HG03354 (cell line): ENCODE measurements at regions not wholly inside any gene's neighbourhood (a gene's known extent, or its start where the extent isn't known, plus 50 kb on each side); places are given as distances from the start of the nearest gene placed in this dataset.

Experiments used
- ATAC-seq: cut with Tn5 transposase; IDR thresholded peaks from one replicate; pipeline ENCODE4 v1.9.1; 2021; ENCODE audit warnings: mild to moderate bottlenecking; ENCODE audit not compliant: unreplicated experiment, poor library complexity, severe bottlenecking

DNA sequence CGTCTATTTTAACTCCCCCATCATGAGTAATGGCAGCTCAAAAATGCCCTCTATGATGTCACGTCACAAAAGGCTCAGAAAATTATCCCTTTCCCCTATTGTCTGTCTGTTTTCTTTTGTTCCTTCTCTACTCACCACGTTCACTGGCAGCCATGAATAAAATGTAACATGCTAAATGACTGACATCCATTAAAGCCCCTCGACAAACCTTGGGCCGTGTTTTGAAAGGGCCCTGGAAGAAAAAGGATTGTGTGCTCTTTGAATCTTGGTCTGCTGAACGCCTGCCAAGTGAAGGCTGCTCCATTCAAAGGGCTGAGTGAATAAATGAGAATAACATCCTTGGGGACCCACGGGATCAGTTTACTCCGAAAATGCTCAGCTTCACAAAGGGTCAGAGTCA, 118.7 kb downstream of the RPS12 start:
- no peak for ATAC-seq

- ATAC-seq, result no peak
These were observed 120.1 kb downstream of the RPS12 start for GRCh38 chr6:132934496-132934895.

GRCh38 chr6:132936646-132937045, 122.3 kb downstream of the RPS12 start:
- no peak for ATAC-seq

DNA sequence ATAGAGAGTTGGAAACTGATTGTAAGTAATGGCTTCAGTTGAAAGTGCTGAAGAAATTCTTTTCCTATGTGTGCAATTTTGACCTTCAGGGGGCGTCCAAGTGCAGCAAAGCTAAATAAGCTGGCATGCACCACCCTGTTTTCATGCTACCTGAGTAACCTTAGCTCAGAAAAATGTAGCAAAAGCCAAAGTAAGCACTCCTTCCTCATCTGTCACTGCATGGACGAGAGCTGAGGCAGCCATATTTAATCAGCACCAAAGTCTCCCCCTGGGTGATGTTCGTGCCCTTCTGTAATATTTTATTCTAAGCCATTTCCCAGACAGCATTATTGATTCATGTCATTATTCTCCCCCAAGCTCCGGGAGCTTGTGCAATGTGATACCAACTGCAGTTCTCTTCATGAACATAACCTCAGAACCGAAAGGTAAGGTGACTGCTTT, 123.1 kb downstream of the RPS12 start:
- peak; percentile 49 for ATAC-seq

GRCh38 chr6:132948889-132949288, 134.5 kb downstream of the RPS12 start:
- ATAC-seq, result no peak

GRCh38 chr6:132950566-132950965, 136.2 kb downstream of the RPS12 start:
- ATAC-seq, result no peak

- no peak for ATAC-seq
These were observed 137.9 kb downstream of the RPS12 start for GRCh38 chr6:132952031-132952867.

GRCh38 chr6:132952986-132953385, 138.6 kb downstream of the RPS12 start:
- ATAC-seq, result no peak

GRCh38 chr6:132954222-132954621, 139.9 kb downstream of the RPS12 start:
- ATAC-seq, result no peak

- ATAC-seq, result no peak
These were observed 140.6 kb downstream of the RPS12 start for GRCh38 chr6:132954936-132955335.

GRCh38 chr6:132959639-132960326, 145.4 kb downstream of the RPS12 start:
- ATAC-seq, result no peak

GRCh38 chr6:132960720-132961119, 146.4 kb downstream of the RPS12 start:
- ATAC-seq, result no peak

GRCh38 chr6:132961122-132961521, 146.8 kb downstream of the RPS12 start:
- ATAC-seq, result no peak

DNA sequence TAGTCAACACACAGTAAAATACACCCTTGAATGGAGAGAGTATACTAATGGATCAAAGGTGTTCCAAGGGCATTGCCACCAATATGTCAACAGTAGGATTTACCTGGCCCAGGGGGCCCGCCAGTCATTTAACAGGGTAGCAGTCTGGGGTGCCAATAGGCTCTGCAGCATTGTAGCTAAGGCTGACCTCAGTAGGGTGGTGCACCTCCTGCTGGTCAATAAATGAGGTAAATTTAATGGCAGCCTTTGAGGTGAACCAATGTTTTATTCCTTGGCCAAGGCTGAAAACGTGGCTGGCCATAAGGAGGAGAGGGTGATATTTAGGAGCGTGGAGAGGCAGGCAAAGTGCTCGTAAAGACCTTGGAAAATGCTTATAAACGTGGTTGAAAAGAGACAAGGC, 147.2 kb downstream of the RPS12 start:
- no peak for ATAC-seq

DNA sequence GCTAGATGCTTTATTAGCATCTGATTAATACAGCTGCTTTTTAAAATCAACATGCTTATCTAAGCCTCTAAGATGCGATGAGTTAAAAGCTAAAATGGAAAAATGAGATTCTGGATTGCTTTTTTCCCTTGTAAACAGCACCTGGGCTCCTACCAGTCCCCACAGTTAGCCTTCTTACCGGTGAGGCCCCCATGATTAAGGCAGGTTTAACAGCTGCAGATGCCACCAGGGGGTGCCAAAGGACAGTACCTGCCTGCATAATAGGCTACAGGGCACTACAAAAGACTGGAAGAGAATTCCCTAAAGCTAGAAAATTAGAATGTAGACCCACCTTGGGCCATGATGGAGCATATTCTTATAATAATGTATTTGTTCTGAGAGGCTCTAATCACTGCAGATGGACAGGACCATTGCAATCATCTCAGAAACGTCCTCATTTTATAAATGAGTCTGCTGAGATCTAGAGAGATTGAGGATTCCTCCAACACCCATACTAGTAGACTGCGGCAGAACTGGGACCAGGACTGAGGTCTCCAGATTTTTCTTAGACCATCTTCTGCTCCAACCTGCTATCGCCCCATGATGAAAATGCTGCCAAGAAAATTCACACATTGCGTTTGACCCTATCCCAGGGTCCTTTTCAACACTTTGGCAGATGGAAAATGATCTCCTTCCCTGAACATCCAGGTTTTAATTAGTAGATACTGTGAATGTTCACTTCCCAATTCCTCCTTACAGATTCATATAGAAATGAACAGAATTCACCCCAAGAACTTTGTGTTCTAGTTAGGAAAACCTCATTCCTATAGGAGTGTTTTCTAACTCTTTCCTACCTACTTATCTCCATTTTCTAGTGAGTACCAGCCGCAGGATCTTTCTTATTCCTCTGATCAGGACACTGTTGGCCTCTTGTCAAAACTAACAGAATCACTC, 148.8 kb downstream of the RPS12 start:
- peak; percentile 89 for ATAC-seq

DNA sequence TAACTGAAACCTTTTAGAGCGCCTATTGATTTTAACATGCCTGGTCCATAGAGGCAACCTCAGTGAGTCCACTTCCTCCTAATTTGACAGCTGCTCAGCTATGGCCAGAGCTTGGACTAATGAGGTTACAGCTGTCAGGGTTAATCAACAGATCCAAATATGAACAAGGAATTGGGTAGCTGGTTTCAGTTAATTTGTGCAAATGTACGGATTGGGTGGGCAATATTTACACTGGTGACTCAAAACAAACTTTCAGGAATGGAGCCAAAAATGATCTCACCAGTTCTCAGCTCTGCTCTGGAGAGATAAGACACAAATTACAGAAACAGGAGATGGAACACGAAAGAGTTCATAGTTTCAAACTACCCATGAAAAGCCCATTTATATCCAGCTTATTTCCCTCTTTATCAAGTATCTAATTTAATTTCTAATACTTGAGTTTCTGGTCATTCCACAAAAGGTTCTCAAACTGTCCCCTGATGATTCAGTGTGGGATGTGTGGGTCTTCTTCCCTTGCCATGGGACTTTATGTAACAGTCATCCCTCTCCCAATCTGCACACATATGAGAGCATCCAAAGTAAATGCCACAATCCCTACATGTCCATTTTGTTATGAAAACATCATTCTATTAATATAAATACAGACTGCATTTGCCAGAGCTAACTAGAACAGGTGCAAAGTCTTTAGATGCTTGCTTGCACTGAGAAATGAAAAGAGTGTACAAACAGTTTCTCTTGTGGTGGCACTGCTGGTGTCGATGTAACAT, 149.9 kb downstream of the RPS12 start:
- no peak for ATAC-seq

DNA sequence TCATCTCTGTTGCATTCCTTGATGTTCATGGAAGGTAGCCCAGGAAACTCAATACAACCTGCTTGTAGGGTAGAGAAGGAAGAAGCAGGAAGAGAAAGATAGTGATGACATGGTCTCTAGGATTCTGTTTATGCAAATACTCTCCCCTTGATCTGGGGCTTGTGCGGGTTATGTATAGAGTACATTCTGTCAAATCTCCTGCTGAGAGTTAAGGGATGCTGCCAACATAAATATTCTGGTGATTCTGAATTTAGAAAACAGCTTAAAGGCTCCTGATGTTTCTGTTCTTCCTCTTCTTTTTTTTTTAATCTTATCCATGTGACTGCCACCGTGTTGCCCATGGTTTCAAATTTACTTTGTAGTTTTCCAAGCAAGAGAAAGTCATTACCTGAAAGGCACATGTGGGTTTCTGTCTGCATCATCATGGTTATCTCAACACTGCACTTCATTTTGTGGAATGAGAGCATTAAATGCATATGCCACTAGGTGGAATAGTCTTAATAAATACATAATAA, 150.6 kb downstream of the RPS12 start:
- ATAC-seq, result no peak

- no peak for ATAC-seq
These were observed 153.5 kb downstream of the RPS12 start for GRCh38 chr6:132967871-132968270.

- no peak for ATAC-seq
These were observed 154.1 kb downstream of the RPS12 start for GRCh38 chr6:132968419-132968950.
